HG03432 (cell line): ENCODE measurements at regions not wholly inside any gene's neighbourhood (a gene's known extent, or its start where the extent isn't known, plus 50 kb on each side); places are given as distances from the start of the nearest gene placed in this dataset.

Source experiments
- ATAC-seq: cut with Tn5 transposase; IDR thresholded peaks from one replicate; pipeline ENCODE4 v1.9.1; 2021; ENCODE audit warnings: mild to moderate bottlenecking, moderate library complexity; ENCODE audit not compliant: unreplicated experiment

- ATAC-seq, result no peak
These were observed 131.6 kb downstream of the PTGER3 start for GRCh38 chr1:70916034-70916427.

GRCh38 chr1:70919706-70920323 is 127.8 kb downstream of the PTGER3 start:
- ATAC-seq, result no peak
